ENCODE measurements at regions not wholly inside any gene's neighbourhood (a gene's known extent, or its start where the extent isn't known, plus 50 kb on each side); places are given as distances from the start of the nearest gene placed in this dataset.
A peak's percentile ranks its signal among the peaks of the same experiment; 100 is the strongest.
"Not testable (repeated sequence)": the region's sequence is repeated elsewhere in the genome, so short reads cannot be mapped to it uniquely, and the experiment has no call there.

GRCh38 chr20:12113075-12113467 is 195.4 kb downstream of the BTBD3 start:
- Mint-ChIP-seq H3K27ac (peak overlapping the region in 1 of 3 experiments; percentile 66), H3K4me1 (peaks cover 11% of the 10 kb centered on the region), H3K9me3 (no peaks in the 10 kb centered on the region), H3K27me3 (ENCODE audit: low read depth) (no peaks in the 10 kb centered on the region), H3K36me3 (ENCODE audit: low read depth) (no peaks in the 10 kb centered on the region), H3K4me3 (no peak overlapping the region)
- TF ChIP-seq, protein P1, sequence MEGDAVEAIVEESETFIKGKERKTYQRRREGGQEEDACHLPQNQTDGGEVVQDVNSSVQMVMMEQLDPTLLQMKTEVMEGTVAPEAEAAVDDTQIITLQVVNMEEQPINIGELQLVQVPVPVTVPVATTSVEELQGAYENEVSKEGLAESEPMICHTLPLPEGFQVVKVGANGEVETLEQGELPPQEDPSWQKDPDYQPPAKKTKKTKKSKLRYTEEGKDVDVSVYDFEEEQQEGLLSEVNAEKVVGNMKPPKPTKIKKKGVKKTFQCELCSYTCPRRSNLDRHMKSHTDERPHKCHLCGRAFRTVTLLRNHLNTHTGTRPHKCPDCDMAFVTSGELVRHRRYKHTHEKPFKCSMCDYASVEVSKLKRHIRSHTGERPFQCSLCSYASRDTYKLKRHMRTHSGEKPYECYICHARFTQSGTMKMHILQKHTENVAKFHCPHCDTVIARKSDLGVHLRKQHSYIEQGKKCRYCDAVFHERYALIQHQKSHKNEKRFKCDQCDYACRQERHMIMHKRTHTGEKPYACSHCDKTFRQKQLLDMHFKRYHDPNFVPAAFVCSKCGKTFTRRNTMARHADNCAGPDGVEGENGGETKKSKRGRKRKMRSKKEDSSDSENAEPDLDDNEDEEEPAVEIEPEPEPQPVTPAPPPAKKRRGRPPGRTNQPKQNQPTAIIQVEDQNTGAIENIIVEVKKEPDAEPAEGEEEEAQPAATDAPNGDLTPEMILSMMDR (IDR thresholded peaks at IDR 0.05; ENCODE audit: unreplicated experiment in 3 of 3) = no peak

DNA sequence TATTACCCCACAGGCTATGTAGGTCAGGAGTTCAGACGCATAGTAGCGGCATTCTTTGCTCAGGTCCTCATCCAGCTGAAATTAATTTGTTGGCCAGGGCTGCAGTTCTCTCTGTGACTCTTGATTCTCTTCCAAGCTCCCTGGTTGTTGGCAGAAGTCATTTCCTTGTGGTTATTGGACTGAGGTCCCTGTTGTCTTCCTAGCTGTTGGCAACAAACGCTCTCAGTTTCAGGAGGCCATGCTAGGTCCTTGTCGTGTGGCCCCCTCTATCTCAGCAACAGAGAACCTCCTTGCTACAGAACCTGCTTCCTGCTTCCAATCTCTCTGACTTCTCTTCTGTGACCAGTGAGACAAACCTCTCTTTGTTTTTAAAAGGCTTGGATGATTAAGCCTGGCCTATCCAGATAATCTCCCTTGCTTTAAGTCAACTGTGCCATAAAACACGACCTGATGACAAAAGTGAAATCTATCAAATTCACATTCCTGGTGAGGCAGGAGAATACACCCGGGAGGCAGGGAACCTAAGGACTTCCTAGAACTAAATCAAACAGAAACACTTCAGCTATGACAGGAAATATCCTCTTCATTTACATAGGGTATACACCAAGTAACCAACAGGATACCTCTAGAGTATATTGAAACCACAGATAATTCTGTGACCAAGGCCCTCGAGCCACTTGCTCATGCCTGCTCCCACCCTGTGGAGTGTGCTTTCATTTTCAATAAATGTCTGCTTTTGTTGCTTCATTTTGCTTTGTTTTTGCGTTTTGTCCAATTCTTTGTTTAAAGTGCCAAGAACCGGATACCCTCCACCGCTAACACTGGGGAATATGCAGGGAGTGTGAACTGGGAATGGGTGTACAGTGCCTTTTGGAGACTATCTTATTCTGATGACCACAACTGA is 196.0 kb downstream of the BTBD3 start:
- TF ChIP-seq, protein P1 (IDR thresholded peaks at IDR 0.05; ENCODE audit: unreplicated experiment in 3 of 3) = no peak
- Mint-ChIP-seq H3K27me3 (ENCODE audit: low read depth) (no peaks in the 10 kb centered on the region), H3K4me3 (no peak overlapping the region), H3K27ac (peak overlapping the region; percentile 35 to 70 (median 66)), H3K36me3 (ENCODE audit: low read depth) (no peaks in the 10 kb centered on the region), H3K9me3 (no peaks in the 10 kb centered on the region), H3K4me1 (peaks cover 11% of the 10 kb centered on the region)

DNA sequence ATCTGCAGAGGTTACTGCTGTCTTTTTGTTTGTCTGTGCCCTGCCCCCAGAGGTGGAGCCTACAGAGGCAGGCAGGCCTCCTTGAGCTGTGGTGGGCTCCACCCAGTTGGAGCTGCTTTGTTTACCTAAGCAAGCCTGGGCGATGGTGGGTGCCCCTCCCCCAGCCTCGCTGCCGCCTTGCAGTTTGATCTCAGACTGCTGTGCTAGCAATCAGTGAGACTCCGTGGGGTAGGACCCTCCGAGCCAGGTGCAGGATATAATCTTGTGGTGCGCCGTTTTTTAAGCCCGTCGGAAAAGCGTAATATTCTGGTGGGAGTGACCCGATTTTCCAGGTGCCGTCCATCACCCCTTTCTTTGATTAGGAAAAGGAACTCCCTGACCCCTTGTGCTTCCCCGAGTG is 211.4 kb downstream of the BTBD3 start:
- H3K9me3 Mint-ChIP-seq; H3K27ac Mint-ChIP-seq; H3K36me3 Mint-ChIP-seq (ENCODE audit: low read depth); H3K4me3 Mint-ChIP-seq; H3K4me1 Mint-ChIP-seq; H3K27me3 Mint-ChIP-seq (ENCODE audit: low read depth): not testable (repeated sequence)

- H3K27ac Mint-ChIP-seq; H3K36me3 Mint-ChIP-seq (ENCODE audit: low read depth); H3K4me3 Mint-ChIP-seq; H3K27me3 Mint-ChIP-seq (ENCODE audit: low read depth); H3K4me1 Mint-ChIP-seq; H3K9me3 Mint-ChIP-seq: not testable (repeated sequence)
Observed at GRCh38 chr20:12129532-12129931, 211.8 kb downstream of the BTBD3 start.

DNA sequence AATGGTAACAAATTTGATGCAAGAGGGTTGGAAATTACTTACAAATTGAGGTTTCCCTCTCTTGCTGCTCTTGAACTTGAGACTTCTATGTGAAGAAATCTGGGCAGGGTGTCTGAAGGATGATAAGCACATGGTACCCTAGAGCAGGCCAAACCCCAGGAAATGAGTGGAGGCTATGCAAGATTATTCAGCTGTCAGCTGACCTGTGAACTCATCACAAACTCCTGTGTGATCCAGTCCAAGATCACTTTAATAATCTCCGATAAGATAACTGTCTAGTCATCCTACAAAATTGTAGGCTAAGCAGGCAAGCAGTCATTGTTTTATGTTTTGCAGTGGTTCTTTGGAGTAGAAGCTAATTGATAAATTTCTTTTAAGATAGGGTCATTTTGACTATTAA is 213.1 kb downstream of the BTBD3 start:
- H3K27me3 Mint-ChIP-seq (ENCODE audit: low read depth) = no peaks in the 10 kb centered on the region
- no peaks in the 10 kb centered on the region for H3K4me1 Mint-ChIP-seq
- TF ChIP-seq, protein P1 (IDR thresholded peaks at IDR 0.05; ENCODE audit: unreplicated experiment in 3 of 3) = no peak
- H3K9me3 Mint-ChIP-seq = peaks cover 2% of the 10 kb centered on the region
- peaks cover 4% of the 10 kb centered on the region for H3K36me3 Mint-ChIP-seq (ENCODE audit: low read depth)
- no peak overlapping the region for H3K4me3 Mint-ChIP-seq
- no peak overlapping the region for H3K27ac Mint-ChIP-seq

- Mint-ChIP-seq H3K4me3 (no peak overlapping the region), H3K36me3 (ENCODE audit: low read depth) (peaks cover 7% of the 10 kb centered on the region), H3K9me3 (peaks cover 15% of the 10 kb centered on the region), H3K27me3 (ENCODE audit: low read depth) (no peaks in the 10 kb centered on the region), H3K27ac (no peak overlapping the region), H3K4me1 (no peaks in the 10 kb centered on the region)
- TF ChIP-seq, protein P1 (IDR thresholded peaks at IDR 0.05; ENCODE audit: unreplicated experiment in 3 of 3) = no peak
Observed at GRCh38 chr20:12133553-12133952, 215.9 kb downstream of the BTBD3 start.

DNA sequence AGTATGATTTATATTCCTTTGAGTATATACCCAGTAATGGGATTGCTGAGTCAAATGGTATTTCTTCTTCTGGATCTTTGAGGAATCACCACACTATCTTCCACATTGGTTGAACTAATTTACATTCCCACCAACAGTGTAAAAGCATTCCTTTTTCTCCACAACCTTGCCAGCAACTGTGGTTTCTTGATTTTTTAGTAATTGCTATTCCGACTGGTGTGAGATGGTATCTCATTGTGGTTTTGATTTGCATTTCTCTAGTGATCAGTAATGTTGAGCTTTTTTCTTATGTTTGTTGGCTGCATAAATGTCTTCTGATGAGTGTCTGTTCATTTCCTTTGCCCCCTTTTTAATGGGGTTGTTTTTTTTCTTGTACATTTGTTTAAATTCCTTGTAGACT is 228.3 kb downstream of the BTBD3 start:
- H3K4me3 Mint-ChIP-seq; H3K36me3 Mint-ChIP-seq (ENCODE audit: low read depth); H3K27ac Mint-ChIP-seq; H3K27me3 Mint-ChIP-seq (ENCODE audit: low read depth); H3K4me1 Mint-ChIP-seq: not testable (repeated sequence)
- H3K9me3 Mint-ChIP-seq = peaks cover 20% of the 10 kb centered on the region

All from nephron (organoid).